Stimulated activated CD4-positive, alpha-beta T cell treated with anti-CD3 and anti-CD28 coated beads, Interleukin-4, amount 100 ng/mL, for 48 hours (primary cell): ENCODE measurements at regions not wholly inside any gene's neighbourhood (a gene's known extent, or its start where the extent isn't known, plus 50 kb on each side); places are given as distances from the start of the nearest gene placed in this dataset.
"Not testable (repeated sequence)": the region's sequence is repeated elsewhere in the genome, so short reads cannot be mapped to it uniquely, and the experiment has no call there.

Experiments used
- DNase-seq, 2 donors: peaks; one replicate each; pipeline ENCODE4 v3.0.0-alpha.2; 2020; ENCODE audit warnings: low read depth in 2 of 2

DNA sequence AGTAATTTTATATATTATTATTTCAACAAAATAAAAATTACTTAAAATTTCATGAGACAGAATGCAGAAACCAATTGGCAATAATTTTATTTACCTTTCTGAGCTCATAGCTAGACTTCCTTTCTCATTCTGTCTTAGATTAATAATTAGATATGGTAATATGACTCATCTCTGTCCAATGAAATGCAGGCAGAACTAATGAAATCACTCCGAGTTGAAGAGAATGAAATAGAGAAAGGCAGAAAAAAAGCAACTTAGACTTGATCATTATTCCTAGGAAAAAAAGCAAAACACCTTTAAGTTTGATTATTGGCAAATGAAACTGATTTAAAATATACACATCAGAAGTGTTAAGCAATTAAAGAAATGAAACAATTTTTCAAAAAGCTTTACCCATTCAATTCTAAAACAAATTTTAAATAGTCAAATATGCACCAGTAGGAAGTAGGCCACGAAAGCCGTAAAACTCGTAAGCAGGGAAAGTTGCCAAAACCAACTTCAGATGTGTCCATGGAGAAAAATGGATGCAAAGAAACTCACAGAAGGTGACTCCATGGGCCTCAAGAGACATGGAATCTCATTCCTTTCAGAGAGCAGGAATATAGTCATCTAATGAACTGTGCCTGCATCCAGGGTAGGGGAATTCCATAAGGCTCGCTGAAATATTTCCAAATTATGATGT lies 293.8 kb upstream of the RGS17 start:
- no peak for DNase-seq

DNA sequence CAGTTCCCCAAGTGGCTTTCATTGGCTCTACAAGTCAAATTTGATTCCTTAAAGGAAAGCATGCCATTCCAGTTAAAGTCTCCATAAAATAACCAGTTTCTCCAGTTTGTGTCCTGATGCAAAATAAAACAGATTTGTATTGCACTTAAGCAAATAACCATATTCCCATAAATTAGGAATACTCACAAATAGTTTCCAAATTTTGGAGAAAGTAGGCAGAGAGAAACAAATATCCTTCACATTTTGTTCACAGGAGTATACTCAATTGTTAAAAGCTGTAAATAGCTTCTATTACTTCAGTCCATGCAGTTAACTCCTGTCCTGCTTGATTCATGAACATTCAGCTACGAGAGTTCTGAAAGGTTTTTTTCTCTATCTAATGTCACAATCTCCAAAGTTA lies 281.4 kb upstream of the RGS17 start:
- DNase-seq, result no peak

DNA sequence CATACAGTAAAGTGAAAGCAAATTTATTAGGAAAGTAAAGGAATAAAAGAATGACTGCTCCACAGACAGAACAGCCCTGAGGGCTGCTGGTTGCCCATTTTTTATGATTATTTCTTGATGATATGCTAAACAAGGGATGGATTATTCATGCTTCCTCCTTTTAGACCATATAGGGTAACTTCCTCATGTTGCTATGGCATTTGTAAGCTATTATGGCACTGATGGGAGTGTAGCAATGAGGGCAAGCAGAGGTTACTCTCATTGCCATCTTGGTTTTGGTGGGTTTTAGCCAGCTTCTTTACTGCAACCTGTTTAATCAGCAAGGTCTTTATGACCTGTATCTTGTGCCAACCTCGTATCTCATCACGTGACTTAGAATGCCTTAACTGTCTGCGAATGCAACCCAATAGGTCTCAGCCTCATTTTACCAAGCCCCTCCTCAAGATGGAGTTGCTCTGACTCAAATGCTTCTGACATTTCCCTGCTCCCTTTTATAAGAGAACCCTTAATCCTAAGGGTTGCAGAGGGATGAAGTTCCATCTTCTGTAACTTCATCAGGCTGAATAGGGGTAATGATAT lies 280.1 kb upstream of the RGS17 start:
- no peak for DNase-seq

DNA sequence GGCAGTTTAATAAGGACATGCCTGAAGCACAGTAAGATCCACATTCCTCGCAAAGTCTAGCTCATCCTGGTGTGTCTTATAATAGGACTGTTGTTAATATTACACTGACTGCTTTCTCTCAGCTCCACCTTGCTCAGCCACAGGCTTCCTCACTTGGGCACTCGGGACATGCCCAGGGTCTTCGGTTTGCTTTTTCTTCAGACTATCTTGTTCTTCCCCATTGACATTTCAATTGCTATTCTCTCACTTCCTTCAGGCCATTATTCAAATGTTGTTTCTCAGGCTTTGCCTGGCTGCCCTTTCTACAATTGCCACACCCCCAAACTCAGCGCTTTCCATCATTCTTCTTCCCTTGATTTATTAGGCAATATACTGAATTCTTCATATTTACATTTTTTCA lies 274.8 kb upstream of the RGS17 start:
- DNase-seq, result no peak

DNA sequence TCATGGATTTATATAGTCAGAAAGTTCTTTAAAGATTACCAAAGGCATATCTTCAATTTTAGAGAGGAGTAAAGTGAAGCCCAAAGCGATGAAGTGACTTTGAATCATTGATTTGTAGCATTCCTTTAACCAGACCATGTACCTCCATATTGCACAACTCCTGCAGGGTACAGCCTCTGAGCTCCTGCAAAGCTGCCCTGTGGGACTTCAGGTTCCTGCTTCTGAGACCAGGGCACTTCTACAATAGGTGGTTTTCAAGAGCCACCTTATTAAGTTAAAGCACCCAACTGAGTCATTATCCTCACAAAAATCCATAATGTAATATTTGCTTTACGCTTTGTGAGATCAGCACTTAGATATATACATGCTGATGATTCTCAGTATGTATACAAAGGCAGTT lies 270.7 kb upstream of the RGS17 start:
- no peak for DNase-seq

DNA sequence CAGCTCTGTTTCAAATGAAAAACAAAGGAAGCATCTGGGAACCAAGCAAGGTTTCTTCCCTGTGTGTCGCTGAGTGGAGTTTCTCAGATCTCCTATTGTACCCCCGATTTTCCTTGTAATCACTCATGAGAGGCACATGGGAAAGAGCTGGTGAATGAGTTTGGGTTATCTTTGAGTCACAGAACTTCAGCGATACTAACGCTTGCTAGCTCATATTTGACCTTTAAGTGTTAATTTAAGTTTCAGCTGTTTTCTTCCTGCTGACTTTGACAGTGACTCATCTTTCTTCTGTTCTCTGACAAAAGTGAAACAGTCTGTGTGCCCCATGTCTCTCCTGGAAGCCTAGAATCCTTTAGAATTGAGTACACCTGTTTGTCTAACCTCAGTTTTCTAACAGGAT lies 261.1 kb upstream of the RGS17 start:
- no peak for DNase-seq

DNA sequence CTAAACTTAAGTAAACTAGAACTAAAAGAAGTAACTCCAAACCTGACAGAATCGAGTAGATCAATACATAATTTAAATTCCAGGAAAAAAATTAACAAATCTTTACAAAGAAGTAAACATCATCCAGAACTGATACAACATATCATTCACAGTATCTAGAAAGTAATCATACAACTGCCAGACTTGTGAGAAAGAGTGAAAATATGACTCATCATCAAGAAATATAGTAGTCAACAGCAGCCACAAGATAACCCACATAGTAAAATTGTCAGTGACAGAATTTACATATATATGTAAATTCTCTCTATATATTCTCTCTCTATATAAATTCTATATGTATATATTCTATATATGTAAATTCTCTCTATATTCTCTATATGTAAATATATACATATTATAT lies 242.8 kb upstream of the RGS17 start:
- DNase-seq, result no peak

DNA sequence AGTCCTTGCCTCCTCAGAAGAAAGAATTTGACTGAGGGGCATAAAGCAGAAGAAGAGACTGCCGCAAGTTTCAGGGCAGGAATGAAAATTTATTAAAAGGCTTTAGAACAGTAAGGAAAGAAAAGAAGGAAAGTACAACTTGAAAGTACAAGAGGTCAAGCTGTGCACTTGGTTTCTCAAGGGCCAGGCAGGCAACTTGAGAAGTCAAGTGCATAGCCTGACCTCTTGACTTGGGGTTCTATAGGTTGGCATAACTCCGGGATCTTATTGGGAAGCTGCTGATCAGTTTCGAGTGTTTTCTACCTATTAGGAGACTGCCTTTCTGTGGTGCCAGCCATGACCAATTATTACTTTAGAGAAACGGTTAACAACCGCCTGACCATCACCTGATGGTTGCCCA lies 237.0 kb upstream of the RGS17 start:
- DNase-seq, result no peak

DNA sequence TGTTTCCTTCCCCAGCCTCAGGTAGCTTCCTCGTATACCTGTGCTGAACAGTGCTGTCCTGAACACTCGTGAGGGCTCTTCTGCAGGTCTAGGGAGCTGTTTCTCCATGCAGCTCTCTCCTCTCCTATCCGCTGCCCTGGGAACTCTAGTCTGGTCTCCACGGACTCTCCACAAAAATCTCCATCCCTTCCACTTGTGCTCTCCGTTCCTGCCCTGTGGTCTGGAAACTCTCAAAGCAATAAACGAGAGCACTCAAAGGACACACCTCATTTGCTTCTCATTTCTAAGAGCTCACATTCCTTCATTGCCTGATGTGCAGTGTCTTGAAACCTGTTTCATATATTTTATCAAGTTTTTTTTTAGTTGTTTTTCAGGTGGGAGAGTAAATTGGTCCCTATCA lies 235.9 kb upstream of the RGS17 start:
- no peak for DNase-seq

DNA sequence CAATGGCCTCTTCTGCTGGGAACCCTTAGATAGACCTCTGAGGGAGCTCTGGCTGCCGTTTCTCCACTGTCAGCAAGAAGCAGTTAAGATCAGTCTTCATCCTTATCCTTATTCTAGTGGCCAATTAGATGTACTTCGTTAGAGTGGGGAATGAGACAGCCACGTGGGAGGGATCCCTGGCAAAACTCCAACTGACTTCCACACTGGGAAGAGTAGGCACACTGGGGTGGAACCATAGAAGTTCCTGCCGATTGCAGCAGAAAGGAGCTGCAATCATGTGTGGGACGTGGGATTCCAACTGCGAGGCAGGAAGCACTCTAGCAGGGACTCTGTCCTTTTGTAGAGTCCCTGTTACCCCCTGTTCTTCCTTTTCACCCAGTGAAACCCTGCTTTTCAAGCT lies 226.3 kb upstream of the RGS17 start:
- DNase-seq, result no peak

DNA sequence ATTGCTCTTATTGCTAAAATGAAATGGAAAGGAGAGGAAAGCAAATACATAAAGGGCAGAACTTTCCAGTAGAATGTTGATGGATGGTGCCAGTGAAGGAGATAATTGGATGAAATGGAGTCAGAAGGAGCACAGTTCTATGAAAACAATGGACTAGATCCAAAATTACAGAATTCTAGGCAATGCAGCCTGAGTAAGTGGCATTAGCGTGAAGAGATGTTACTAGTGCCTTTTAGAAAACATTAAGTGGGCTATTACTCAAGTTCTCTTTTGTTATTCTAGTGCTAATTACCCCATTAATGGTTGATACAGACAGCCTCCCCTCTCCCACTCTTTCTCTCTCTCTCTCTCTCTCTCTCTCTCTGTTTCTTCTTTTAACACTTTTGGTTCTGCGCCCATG lies 209.5 kb upstream of the RGS17 start:
- no peak for DNase-seq

DNA sequence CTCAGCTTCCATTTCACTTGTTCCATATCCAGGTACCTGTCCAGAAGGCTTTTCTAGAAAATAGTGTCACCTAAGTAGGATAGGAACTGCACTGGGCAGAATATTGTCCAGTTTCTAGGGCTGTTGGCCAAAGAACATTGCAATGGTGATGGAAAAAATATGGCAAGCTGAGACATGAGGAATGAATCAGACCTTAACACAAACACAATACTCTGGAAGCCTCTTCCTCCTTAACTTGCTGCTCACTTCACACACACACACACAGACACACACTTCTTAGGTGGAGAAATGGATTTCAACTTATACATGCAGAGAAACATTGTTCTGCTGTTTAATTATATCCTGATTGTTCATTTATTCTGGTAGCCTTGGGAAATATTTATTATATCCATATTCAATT lies 203.0 kb upstream of the RGS17 start:
- no peak for DNase-seq

DNA sequence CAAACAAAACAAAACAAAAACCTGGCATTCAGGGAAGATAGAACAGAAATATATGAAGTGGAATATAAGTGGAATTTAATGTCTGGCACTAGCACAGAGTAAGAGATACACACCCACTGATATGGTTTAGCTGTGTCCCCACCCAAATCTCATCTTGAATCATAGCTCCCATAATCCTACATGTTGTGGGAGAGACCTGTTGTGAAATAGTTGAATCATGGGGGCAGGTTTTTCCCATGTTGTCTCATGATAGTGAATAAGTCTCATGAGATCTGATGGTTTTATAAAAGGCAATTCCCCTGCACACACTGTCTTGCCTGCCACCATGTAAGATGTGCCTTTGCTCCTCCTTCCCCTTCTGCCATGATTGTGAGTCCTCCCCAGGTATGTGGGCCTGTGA lies 200.1 kb upstream of the RGS17 start:
- not testable (repeated sequence) for DNase-seq

DNA sequence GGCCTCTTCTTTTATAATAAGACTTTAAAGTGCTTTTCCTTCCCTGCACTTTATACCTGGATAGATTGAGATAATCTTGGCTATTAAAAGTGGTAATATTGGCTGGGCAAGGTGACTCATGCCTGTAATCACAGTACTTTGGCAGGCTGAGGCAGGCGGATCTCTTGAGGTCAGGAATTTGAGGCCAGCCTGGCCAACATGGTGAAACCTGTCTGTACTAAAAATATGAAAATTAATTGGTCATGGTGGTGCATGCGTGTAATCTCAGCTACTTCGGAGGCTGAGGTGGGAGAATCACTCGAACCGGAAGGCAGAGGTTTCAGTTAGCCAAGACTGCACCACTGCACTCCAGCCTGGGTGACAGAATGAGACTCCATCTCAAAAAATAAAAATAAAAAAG lies 197.1 kb upstream of the RGS17 start:
- no peak for DNase-seq

DNA sequence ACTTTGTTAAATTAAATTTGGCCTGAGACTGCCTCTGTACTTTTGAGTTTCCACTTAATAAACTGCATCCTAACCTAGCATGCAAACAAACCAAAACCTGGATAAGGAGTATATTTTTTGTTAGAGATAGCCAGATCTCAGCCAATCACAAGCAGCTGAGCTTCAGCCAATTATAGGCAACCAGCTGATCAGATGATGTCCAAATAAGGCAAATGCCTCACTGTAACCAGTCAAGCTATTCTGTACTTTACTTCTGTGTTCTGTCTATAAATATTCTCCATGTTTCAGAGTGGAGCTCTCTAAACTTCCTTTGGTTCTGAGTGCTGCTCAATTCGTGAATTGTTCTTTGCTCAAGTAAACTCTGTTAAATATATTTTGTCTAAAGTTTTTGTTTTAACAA lies 194.6 kb upstream of the RGS17 start:
- no peak for DNase-seq

DNA sequence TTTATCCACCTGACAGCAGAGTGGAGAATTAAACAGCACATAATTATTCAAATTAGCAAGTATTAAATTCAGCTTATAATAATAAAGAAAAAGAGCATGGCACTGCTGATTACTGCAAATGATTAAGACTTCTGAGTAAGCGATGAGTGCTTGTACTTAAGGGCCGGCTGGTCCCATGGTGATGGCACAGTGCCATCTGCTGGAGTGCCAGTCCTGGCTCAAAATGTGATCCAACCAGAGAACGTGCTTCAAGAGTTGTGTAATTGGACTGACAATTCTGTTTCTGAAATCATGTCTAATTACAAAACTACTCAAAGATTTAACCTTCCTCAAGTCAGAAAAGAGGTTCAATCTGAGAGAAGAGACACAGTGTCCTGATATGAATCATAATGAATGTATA lies 181.6 kb upstream of the RGS17 start:
- DNase-seq, result peak; percentile 6 to 19

DNA sequence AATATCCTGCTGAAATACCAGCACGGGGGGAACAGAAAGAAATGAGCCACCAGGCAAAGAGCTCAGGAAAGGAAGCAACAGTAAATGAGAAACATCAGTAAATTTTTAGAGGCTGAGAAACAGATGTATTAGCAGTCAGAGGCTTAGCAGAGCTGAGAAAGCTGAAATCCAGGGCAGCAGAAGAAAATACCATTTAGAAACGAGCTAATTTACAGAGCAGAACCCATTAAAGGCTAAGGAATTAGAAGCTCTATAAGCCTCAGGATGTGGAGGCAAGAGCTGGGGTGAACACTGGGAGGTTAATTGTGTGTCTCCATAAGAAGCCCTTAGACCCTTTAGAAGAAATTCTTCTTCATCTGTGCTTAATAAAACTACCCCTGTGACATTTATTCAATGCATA lies 178.6 kb upstream of the RGS17 start:
- no peak for DNase-seq

DNA sequence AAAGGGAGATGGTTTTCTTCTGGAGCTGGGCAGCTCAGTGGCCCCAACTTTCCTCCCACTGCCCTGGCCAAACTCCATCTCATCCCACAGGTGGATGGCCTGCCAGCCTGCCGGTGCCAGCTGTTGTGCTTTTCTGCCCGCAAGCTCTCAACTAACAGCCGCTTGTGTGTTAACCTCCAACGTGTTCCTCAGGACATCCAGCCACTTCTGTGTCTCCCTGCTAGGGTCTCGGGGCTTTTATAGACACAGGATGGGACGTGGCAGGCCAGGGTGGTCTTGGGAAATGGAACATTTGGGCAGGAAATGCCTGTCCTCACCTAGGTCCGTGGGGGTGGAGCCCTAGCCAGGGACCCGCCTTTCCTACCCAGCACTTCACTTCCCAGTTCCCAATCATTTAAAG lies 171.1 kb upstream of the RGS17 start:
- DNase-seq, result no peak

DNA sequence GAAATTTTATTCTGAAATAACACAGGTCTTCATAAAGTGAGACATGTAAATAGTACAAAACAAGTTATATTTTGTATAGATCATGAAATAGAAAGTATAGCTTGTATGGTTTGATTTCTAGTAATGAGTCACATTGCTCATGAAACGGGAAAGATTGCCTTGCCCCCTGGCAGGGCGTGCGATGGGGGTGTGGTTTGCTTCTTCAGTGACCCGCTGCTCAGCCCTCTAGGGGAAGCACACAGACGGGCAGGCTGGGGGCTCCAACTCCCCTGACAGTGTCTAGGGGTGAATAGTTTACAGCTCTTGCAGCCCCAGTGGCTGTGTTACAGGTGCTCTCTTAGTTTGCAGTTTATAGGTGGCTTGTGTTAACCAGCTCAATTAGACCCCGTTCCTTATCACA lies 170.5 kb upstream of the RGS17 start:
- DNase-seq, result no peak

DNA sequence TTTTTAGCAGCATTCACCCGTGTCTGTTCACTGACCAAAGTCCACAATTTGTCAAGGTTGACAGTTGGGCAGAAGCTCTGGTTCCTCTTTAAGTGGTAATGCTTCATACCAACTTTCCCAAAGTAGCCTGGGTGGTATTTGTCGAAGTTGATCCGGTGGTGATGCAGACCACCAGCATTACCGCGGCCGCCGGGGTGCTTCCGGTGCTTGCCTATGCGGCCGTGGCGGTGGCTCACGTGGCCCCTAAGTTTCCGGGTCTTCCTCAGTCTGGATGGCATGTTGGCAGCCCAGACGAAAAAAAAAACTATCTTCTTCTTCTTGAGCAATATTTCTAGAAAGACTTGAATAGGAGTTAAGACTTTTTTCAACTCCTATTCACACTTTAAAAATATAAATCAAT lies 151.4 kb upstream of the RGS17 start:
- not testable (repeated sequence) for DNase-seq

DNA sequence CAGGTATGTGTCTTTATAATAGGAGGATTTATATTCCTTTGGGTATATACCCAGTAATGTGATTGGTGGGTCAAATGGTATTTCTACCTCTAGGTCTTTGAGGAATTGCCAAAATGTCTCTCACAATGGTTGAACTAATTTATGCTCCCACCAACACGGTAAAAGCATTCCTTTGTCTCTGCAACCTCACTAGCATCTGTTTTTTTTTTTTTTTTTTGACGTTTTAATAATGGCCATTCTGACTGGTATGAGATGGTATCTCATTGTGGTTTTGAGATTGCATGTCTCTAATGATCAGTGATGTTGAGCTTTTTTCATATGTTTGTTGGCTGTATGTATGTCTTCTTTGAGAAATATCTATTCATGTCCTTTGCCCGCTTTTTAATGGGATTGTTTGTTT lies 144.9 kb upstream of the RGS17 start:
- DNase-seq, result no peak

DNA sequence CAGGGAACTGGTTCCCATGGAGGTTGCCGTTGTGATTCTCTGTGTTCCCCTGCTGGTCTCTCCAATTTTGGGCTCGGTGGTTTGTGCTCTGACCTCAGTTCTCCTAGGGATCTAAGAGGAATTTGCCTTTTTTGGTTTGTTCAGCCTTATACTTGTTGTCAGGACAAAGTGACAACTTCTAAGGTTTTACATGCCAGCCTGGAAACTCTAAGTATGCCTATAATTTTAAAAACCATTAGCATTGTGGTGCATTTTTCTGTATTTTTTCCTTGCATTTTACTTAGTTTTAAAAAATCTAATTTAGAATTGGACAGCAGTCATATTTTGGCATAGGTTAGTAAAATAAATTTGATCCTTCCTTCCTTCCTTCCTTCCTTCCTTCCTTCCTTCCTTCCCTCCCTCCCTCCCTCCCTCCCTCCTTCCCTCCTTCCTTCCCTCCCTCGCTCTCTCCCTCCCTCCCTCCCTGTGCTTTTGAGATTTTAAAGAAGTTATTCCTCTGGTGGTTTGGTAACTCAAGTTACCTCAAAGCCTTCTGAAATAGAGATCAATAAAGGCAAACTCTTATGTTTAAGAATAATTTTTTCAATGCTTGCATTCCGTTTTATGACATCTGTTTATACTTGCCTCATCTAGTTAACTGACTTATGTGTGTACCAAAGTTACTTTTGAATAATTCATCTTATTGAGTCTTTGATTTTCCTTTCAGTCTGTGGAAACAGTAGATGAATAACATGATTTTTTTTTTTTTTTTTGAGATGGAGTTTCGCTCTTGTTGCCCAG lies 141.3 kb upstream of the RGS17 start:
- DNase-seq, result no peak

DNA sequence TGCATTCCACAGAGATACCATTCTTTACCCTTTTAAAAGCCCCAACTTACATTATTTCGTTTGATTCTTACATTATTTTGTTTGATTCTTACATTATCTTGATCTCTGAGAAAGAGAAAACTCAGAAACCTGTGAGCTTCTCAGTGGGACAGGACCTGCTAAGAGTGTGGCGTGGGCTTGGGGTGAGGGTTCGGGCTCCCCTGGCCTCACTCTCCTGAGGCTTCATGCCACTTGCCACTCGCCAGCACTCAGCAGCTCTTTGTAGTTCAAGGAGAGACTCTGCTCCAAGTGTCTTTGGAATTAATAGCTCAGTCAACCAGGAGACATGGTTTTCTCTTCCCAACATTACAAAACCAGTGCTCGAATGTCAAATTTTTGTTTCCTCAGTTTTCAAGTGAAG lies 132.4 kb upstream of the RGS17 start:
- DNase-seq, result no peak
